ENCODE measurements at regions not wholly inside any gene's neighbourhood (a gene's known extent, or its start where the extent isn't known, plus 50 kb on each side); places are given as distances from the start of the nearest gene placed in this dataset.

DNA sequence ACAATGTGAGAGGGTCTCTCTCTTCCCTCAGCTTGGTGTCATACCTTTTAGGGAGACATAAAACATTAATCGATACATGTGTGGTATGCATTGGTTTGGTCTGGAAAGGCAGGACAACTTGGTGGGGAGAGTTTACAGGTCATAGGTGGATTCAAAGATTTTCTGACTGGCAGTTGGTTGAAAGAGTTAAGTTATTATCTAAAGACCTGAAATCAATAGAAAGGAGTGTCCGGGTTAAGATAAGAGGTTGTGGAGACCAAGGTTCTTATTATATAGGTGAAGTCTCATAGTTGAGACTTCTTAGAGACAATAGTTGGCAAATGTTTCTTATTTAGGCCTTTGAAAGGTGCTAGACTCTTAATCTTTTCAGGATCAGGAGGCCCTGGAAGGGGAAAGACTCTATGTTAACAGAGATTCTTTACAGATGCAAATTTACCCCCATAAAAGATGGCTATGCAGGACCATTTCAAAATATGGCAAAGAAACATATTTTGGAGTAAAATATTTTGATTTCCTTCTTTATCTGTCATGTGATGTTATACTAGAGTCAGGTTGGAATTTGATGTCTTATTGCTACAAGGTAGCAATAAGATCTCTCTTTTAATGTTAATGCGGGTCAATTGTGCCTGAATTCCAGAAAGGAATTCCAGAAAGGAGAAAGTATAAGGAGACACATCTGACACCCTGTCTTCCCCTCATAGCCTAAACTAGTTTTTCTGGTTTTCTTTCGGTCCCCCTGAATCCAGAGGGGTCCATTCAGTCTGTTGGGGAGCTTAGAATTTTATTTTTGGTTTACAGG, 59.2 kb upstream of the RCBTB2 start:
- Histone ChIP-seq H3K4me1 (peaks cover 0 to 2% of the 10 kb centered on the region in 2 donors), H3K27me3 (no peaks in the 10 kb centered on the region), H3K27ac (no peak overlapping the region), H3K36me3 (no peaks in the 10 kb centered on the region), H3K9me3 (peaks cover 0 to 2% of the 10 kb centered on the region in 2 donors), H3K4me3 (no peak overlapping the region)
- TF ChIP-seq, protein P1, sequence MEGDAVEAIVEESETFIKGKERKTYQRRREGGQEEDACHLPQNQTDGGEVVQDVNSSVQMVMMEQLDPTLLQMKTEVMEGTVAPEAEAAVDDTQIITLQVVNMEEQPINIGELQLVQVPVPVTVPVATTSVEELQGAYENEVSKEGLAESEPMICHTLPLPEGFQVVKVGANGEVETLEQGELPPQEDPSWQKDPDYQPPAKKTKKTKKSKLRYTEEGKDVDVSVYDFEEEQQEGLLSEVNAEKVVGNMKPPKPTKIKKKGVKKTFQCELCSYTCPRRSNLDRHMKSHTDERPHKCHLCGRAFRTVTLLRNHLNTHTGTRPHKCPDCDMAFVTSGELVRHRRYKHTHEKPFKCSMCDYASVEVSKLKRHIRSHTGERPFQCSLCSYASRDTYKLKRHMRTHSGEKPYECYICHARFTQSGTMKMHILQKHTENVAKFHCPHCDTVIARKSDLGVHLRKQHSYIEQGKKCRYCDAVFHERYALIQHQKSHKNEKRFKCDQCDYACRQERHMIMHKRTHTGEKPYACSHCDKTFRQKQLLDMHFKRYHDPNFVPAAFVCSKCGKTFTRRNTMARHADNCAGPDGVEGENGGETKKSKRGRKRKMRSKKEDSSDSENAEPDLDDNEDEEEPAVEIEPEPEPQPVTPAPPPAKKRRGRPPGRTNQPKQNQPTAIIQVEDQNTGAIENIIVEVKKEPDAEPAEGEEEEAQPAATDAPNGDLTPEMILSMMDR (IDR thresholded peaks at IDR 0.05) = no peak
- ATAC-seq = no peak
- DNase-seq = no peak
- intact Hi-C loops (cut with DNase I) = no loop called here

DNA sequence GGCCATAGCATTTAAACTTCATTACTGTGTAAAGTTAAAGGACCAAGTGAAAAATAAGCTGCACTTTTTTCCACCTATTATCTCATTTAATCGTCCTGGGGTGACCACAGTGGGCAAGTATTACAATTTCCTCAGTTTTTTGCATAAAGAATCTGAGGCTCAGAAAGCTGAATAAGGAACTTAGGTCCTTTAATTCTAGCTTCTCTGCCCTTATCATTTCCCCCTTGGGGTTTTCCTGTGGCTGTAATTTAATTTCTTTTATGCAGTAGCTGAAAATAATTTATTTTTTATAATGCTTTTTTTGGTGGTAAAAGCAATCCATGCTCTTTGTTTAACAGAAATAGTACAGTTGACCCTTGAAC, 59.8 kb upstream of the RCBTB2 start:
- Histone ChIP-seq H3K36me3 (no peaks in the 10 kb centered on the region), H3K4me1 (no peaks in the 10 kb centered on the region), H3K27ac (no peak overlapping the region), H3K27me3 (no peaks in the 10 kb centered on the region), H3K4me3 (no peak overlapping the region), H3K9me3 (peaks cover 0 to 2% of the 10 kb centered on the region in 2 donors)
- TF ChIP-seq, protein P1 (IDR thresholded peaks at IDR 0.05) = no peak
- no peak for ATAC-seq
- intact Hi-C loops (cut with DNase I) = no loop called here
- DNase-seq = no peak

DNA sequence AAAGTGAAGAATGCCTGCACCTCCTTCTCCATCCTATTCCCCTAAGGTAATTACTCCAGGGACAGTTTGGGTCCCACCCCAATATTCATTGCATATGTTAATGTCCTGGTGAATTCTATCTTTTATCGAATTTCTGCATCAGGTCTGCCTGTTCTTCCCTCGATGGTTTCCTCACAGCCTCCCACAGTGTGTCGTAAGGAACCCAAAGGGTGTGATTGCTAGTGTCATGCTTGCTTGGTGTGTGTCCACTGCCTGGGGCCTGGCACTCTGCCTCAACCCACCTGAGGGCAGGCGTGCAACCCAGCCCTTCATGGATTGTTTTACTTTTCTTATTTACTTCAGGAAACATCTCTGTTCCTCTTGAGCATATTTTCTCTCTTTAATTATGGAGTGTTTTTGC, 60.2 kb upstream of the CYSLTR2 start:
- no peak overlapping the region for H3K27ac ChIP-seq
- TF ChIP-seq, protein P1 (IDR thresholded peaks at IDR 0.05) = no peak
- DNase-seq (no peak), ATAC-seq (no peak)
- H3K4me3 ChIP-seq = no peak overlapping the region
- H3K36me3 ChIP-seq = no peaks in the 10 kb centered on the region
- no peaks in the 10 kb centered on the region for H3K9me3 ChIP-seq
- no peaks in the 10 kb centered on the region for H3K27me3 ChIP-seq
- no peaks in the 10 kb centered on the region for H3K4me1 ChIP-seq
- intact Hi-C loops (cut with DNase I) = no loop called here

DNA sequence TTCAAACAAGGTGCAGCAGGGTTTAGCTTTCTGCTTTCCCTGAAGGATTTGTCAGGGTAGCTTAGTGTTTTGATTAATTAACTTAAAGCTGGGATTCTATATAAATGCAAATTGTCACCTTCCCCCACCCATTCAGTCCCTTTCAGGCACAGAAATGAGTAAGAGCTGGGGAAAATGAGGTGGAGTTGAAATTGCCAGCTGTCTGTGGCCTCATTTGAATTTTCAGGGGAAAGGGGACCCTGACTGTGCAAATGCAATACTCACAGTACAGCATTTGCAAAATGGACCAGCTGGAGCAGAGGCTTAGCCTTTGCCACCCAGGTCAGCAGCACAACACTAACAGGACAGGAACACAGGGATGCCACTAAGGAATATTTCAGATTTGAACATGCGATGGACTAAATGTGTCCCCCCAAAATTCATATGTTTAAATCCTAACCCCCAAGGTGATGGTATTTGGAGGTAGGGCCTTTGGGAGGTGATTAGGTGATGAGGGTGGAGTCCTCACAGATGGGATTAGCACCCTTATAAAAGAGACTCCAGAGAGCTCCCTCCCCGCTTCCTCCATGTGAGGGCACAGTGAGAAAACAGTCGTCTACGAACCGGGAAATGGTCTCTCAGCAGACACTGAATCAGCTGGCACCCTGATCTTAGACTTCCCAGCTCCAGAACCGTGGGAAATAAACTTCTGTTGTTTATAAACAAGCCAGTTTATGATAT, 59.5 kb upstream of the CYSLTR2 start:
- Histone ChIP-seq H3K9me3 (no peaks in the 10 kb centered on the region), H3K27me3 (no peaks in the 10 kb centered on the region), H3K4me1 (no peaks in the 10 kb centered on the region), H3K36me3 (no peaks in the 10 kb centered on the region), H3K27ac (no peak overlapping the region), H3K4me3 (no peak overlapping the region)
- ATAC-seq = no peak
- TF ChIP-seq, protein P1 (IDR thresholded peaks at IDR 0.05) = no peak
- intact Hi-C loops (cut with DNase I) = no loop called here
- DNase-seq = no peak

All from left lung (tissue), 4 donors.